IMR-90 (cell line): ENCODE measurements at regions not wholly inside any gene's neighbourhood (a gene's known extent, or its start where the extent isn't known, plus 50 kb on each side); places are given as distances from the start of the nearest gene placed in this dataset.

Experiments
- BHLHE40 ChIP-seq: fragments of 150-350 bp; IDR thresholded peaks from 2 replicates; pipeline ENCODE4 v1.6.1; 2016; ENCODE audit warnings: mild to moderate bottlenecking, low read depth, low read length
- CTCF ChIP-seq: conservative IDR thresholded peaks from 2 replicates; pipeline ENCODE4 v1.5.1; 2012; ENCODE audit warnings: mild to moderate bottlenecking, low read depth, low read length, improper control_type of control experiment
- MXI1 ChIP-seq: IDR thresholded peaks from 2 replicates; pipeline ENCODE4 v1.6.1; 2012; ENCODE audit warnings: low read depth, mild to moderate bottlenecking, low read length, moderate library complexity, borderline replicate concordance

DNA sequence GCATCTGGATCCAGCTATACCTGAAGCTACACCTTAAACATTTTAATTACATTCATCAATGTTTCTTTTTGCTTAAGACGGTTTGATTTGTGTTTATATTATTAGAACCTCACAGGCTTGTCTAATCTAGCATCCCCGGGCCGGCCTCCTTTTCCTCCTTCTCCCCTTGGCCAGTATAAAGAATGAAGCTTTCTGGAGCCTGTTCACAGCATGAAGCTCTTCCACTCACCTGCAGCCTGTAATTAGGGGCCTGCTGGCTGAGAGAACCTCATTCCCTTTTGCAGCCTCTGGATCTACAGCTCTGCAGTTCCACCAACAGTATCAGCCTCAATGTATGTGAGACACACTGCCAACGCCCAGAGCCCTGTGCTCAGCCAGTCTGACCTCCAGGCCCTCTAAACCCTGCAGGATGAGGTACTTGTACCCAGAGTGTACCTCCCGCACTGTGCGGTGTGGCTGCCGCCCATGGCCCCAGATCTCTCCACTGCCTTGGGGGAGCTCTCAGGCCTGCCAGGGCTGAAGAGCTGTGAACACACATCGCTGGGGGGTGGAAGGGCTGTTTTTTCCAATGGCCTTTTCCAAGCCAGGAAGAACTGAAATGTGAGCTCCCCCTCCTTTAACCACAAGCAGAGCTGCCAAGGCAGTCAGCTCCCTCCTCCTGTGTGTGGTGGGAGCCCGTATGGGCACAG lies 114.7 kb upstream of the ALDH1A3 start (continued):
- TF ChIP-seq CTCF (no peak), MXI1 (no peak), BHLHE40 (no peak)
